SU-DHL-6 (cell line): ENCODE measurements at regions not wholly inside any gene's neighbourhood (a gene's known extent, or its start where the extent isn't known, plus 50 kb on each side); places are given as distances from the start of the nearest gene placed in this dataset.

Experiments
- H2AFZ ChIP-seq: fragments of 200-600 bp; sonication (generic); 2 replicates; pipeline ENCODE4 v1.6.1; 2014; ENCODE audit warnings: low read depth, mild to moderate bottlenecking, moderate library complexity, mixed read lengths, antibody characterized with exemption, low read length; ENCODE audit not compliant: severe bottlenecking
- H3F3A ChIP-seq: fragments of 200-600 bp; shearing (Covaris generic); 2 replicates; pipeline ENCODE4 v1.6.0; 2016; ENCODE audit warnings: antibody characterized with exemption, mild to moderate bottlenecking; ENCODE audit not compliant: insufficient read depth
- H3K27ac ChIP-seq: fragments of 200-600 bp; sonication (generic); 2 replicates; pipeline ENCODE4 v1.5.1; 2016; ENCODE audit warnings: low read depth, mild to moderate bottlenecking, low read length, moderate library complexity, mixed read lengths
- H3K27me3 ChIP-seq: fragments of 200-600 bp; sonication (generic), shearing (Covaris generic); 2 replicates; pipeline ENCODE4 v1.6.0; 2014; ENCODE audit warnings: mild to moderate bottlenecking, low read length
- H3K36me3 ChIP-seq: fragments of 200-600 bp; sonication (generic); 2 replicates; pipeline ENCODE4 v1.6.1; 2014; ENCODE audit warnings: mild to moderate bottlenecking, low read length, mixed read lengths
- H3K4me2 ChIP-seq: fragments of 300-600, 200-600 bp; shearing (Covaris generic), sonication (generic); 2 replicates; pipeline ENCODE4 v1.6.0; 2014; ENCODE audit warnings: low read length, low read depth, mild to moderate bottlenecking; ENCODE audit not compliant: poor library complexity, severe bottlenecking
- H3K4me3 ChIP-seq: fragments of 200-600 bp; sonication (generic); 2 replicates; pipeline ENCODE4 v1.5.1; 2014; ENCODE audit warnings: antibody characterized with exemption, low read length, mild to moderate bottlenecking, mixed read lengths; ENCODE audit not compliant: insufficient read depth, poor library complexity, severe bottlenecking
- H3K79me2 ChIP-seq: fragments of 200-600 bp; sonication (generic); 2 replicates; pipeline ENCODE4 v1.6.1; 2014; ENCODE audit warnings: mild to moderate bottlenecking, low read length, moderate library complexity; ENCODE audit not compliant: insufficient read depth
- H3K9ac ChIP-seq: fragments of 200-600 bp; sonication (generic); 2 replicates; pipeline ENCODE4 v1.7.0; 2014; ENCODE audit warnings: mild to moderate bottlenecking, low read length
- H3K9me2 ChIP-seq: fragments of 200-600 bp; sonication (generic); replicated peaks from 2 replicates; pipeline ENCODE4 v1.6.1; 2014; ENCODE audit warnings: low read length; ENCODE audit not compliant: insufficient read depth
- H3K9me3 ChIP-seq: fragments of 200-600 bp; sonication (generic); 2 replicates; pipeline ENCODE4 v1.6.1; 2014; ENCODE audit warnings: low read length, mixed read lengths; ENCODE audit not compliant: insufficient read depth
- H4K20me1 ChIP-seq: fragments of 200-600 bp; sonication (generic); 2 replicates; pipeline ENCODE4 v1.6.1; 2014; ENCODE audit warnings: low read depth, mild to moderate bottlenecking, antibody characterized with exemption, low read length, moderate library complexity, mixed read lengths
- EZH2phosphoT487 ChIP-seq: fragments of 200-600 bp; sonication (generic), shearing (Covaris generic); conservative IDR thresholded peaks from 2 replicates; pipeline ENCODE4 v1.6.1; 2018; ENCODE audit warnings: mild to moderate bottlenecking, antibody characterized with exemption, low read length, moderate library complexity, mixed read lengths
- TF ChIP-seq, protein P1 (sequence below): fragments of 200-600 bp; sonication (generic); IDR thresholded peaks from one replicate; pipeline ENCODE4 v1.5.1; 2017; ENCODE audit warnings: antibody characterized with exemption, mild to moderate bottlenecking, low read length, moderate library complexity; ENCODE audit not compliant: insufficient read depth, poor library complexity, severe bottlenecking

DNA sequence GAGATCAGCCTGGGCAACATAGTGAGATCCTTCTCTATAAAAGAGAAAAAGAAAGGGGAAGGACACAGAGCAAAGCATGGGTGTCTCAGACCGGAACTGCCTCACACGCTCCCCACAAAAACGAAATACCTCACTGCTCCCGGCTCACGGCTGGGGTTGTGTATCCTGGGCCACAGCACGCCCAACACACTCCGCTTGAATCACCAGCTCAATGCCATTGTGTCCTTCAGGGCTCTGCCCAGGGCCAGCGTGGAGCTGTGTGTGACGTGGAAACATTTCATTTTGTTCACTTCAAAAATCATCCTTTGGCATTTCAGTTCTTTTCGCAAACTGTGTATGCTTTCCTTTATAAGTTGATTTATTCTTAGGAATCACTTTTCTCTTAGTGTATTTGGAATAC lies 279.5 kb downstream of the IRX1 start:
- Histone ChIP-seq H3K79me2 (no peaks in the 10 kb centered on the region), H3K36me3 (no peaks in the 10 kb centered on the region), H4K20me1 (no peaks in the 10 kb centered on the region), H3K9me2 (no peaks in the 10 kb centered on the region), H3K27me3 (no peaks in the 10 kb centered on the region), H3K4me2 (no peak overlapping the region), H3K9ac (no peak overlapping the region), H3K9me3 (no peaks in the 10 kb centered on the region), H3F3A (no peaks in the 10 kb centered on the region), H3K4me3 (no peak overlapping the region), H3K27ac (no peak overlapping the region), H2AFZ (no peak overlapping the region)
- TF ChIP-seq, protein P1, sequence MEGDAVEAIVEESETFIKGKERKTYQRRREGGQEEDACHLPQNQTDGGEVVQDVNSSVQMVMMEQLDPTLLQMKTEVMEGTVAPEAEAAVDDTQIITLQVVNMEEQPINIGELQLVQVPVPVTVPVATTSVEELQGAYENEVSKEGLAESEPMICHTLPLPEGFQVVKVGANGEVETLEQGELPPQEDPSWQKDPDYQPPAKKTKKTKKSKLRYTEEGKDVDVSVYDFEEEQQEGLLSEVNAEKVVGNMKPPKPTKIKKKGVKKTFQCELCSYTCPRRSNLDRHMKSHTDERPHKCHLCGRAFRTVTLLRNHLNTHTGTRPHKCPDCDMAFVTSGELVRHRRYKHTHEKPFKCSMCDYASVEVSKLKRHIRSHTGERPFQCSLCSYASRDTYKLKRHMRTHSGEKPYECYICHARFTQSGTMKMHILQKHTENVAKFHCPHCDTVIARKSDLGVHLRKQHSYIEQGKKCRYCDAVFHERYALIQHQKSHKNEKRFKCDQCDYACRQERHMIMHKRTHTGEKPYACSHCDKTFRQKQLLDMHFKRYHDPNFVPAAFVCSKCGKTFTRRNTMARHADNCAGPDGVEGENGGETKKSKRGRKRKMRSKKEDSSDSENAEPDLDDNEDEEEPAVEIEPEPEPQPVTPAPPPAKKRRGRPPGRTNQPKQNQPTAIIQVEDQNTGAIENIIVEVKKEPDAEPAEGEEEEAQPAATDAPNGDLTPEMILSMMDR, result no peak
- no peak for TF ChIP-seq EZH2phosphoT487

- H3F3A ChIP-seq, result no peaks in the 10 kb centered on the region
- TF ChIP-seq EZH2phosphoT487, result no peak
- TF ChIP-seq, protein P1, result no peak
- H3K9me2 ChIP-seq, result no peaks in the 10 kb centered on the region
- H4K20me1 ChIP-seq, result no peaks in the 10 kb centered on the region
- no peaks in the 10 kb centered on the region for H3K9me3 ChIP-seq
- no peaks in the 10 kb centered on the region for H3K36me3 ChIP-seq
- no peak overlapping the region for H2AFZ ChIP-seq
- H3K9ac ChIP-seq, result no peak overlapping the region
- no peaks in the 10 kb centered on the region for H3K79me2 ChIP-seq
- H3K4me3 ChIP-seq, result no peak overlapping the region
- H3K4me2 ChIP-seq, result no peak overlapping the region
- no peak overlapping the region for H3K27ac ChIP-seq
- no peaks in the 10 kb centered on the region for H3K27me3 ChIP-seq
These were observed 282.6 kb downstream of the IRX1 start for GRCh38 chr5:3878267-3878666.

DNA sequence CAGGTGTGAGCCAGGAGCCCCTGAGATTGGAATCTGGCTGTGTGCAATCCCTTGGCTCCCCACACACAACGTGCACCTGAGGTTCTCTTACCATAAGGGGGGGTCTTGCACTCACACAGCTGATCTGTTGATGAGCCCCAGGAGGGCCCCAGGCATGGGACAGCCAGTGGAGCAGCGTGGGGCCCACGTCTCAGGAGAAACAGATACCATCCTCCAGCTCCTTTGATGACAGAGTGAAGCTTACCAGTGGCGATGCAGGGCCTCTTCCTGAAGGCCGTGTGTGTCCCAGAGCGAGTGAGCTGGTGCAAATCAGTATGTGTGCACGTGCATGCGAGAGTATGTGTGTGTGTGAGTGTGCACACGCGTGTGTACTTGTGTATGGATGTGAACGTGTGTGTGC lies 287.4 kb downstream of the IRX1 start:
- no peaks in the 10 kb centered on the region for H3K36me3 ChIP-seq
- no peak overlapping the region for H2AFZ ChIP-seq
- H3K27me3 ChIP-seq, result no peaks in the 10 kb centered on the region
- no peaks in the 10 kb centered on the region for H3F3A ChIP-seq
- H3K9ac ChIP-seq, result no peak overlapping the region
- no peak overlapping the region for H3K4me2 ChIP-seq
- H3K4me3 ChIP-seq, result no peak overlapping the region
- H4K20me1 ChIP-seq, result no peaks in the 10 kb centered on the region
- H3K9me3 ChIP-seq, result no peaks in the 10 kb centered on the region
- TF ChIP-seq, protein P1, result no peak
- no peak for TF ChIP-seq EZH2phosphoT487
- no peaks in the 10 kb centered on the region for H3K9me2 ChIP-seq
- H3K27ac ChIP-seq, result no peak overlapping the region
- H3K79me2 ChIP-seq, result no peaks in the 10 kb centered on the region
